HG02759 (cell line): ENCODE measurements at regions not wholly inside any gene's neighbourhood (a gene's known extent, or its start where the extent isn't known, plus 50 kb on each side); places are given as distances from the start of the nearest gene placed in this dataset.

Source experiments
- ATAC-seq: cut with Tn5 transposase; IDR thresholded peaks from one replicate; pipeline ENCODE4 v1.9.1; 2021; ENCODE audit warnings: mild to moderate bottlenecking, moderate library complexity; ENCODE audit not compliant: unreplicated experiment

DNA sequence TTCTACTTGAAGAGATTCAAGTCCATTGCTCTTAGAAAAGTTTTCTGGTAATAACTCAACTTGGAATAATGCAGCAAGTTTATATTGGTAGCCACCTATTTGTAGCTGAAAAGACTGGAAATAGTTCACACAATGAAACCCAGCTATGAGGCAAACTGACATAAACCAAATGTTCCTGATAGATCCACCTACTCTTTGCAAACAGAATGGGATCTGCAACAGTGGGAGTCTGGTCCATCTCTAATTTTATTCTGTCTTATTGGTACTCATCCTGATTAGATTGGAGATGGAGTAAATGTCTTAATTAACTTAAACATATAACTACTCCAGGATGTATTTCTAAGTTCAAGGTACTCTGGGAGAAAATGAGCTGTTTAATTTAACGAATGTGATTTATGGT is 438.0 kb downstream of the OLFM4 start:
- no peak for ATAC-seq

- no peak for ATAC-seq
Measured at GRCh38 chr13:53473397-53473796, 444.8 kb downstream of the OLFM4 start.

GRCh38 chr13:53474878-53475277 is 446.3 kb downstream of the OLFM4 start:
- ATAC-seq = no peak

DNA sequence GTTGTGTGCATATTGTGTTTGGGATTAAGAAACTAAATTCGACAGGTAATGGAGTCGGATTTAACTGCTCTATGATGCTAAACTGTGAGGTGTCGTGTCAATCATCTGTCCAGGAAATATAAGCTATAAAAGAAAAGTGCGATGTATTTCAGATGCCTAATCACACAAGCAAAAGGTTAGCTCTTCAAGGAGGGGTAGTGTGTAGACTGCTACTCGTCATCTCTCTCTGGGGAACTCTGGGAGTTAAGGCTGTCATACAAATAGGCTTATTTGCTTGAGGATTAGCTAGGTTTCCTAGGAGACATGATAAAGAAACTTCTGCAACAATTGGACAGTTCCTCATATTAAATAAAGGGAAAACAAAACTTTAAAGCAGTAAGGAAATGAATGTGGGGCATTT is 462.1 kb downstream of the OLFM4 start:
- no peak for ATAC-seq

- no peak for ATAC-seq
Measured at GRCh38 chr13:53494406-53494805, 465.8 kb downstream of the OLFM4 start.

DNA sequence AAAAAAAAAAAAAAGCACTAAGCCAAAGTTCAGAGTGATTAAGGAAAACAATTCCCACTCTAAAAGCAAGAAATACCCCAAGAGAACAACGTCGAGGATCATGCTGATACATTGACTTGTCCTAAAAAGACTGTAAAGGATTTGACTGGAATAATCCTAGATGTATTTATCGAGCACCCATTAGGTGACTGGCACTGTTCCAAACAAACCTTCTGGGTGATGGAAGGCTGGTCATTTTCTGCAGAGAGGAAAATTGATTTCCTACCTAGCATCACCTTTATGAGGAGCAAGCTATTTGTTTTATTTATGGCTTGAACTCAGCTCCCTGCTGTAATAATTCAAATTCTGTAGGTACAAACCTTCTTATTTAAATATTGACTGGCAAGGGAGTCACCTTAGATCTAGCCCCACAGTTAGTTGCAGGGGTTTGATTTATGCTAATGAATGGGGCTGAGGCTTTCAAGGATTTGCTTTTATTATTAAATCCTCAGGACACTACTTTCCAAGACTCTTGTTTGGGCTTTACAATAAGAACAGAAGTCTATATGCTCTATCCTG is 471.0 kb downstream of the OLFM4 start:
- no peak for ATAC-seq

- ATAC-seq = peak; percentile 78
Measured at GRCh38 chr13:53501387-53501786, 472.8 kb downstream of the OLFM4 start.

DNA sequence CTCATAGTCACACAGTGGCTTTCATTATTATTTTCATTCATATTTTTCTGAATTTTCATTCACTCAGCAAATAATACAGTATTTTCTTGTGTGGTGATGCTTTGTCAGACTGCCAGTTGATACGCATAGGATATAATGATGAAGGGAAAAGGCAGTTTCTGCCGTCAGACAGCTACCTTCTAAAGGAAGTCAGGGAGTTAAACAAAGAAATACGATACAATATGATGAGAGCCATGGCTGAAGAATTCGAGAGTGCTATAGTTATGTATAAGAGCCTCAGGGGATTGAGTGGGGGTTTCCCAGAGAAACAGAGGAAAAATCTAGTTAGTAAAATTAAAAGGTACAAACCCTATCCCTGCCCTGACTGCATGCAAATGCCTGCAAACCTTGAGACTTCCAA is 479.1 kb downstream of the OLFM4 start:
- ATAC-seq = no peak

DNA sequence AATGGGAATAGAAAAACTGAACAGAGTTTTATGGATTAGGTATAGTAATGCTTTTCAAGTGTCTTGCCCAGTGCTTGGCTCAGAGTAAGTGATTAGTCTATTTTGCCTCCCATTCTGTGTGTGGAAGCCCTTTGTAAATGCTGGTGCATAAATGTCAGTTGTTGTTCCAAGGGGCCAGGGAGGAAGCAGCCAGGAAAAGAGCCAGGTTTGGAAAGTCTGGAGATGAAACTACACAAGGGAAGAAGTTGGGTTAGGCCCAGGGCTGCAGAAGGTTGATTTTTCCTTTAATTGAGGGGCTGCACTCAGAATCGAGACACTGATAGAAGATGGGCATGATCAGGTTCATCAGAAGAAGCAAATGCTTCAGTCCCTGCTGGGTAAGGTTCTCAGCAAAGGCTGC is 484.0 kb downstream of the OLFM4 start:
- ATAC-seq = no peak

DNA sequence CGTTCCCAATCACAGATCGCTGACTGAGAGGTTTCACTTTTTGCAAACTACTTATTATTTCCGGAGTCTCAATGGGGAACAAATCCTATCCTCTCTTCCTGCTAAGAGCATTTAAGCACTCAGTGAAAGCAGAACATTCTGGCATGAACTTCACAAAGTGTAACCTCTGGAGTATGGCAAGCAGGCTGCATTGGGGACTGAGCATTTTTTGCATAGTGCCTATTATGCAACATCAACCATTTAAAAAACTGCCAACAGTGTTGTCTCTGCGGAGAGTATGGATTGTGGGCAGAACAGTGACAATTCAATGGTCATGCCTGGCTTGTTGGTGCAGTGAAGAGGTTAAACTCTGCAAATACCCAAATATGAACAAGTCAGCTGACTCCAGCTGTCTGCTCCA is 484.6 kb downstream of the OLFM4 start:
- ATAC-seq = no peak

DNA sequence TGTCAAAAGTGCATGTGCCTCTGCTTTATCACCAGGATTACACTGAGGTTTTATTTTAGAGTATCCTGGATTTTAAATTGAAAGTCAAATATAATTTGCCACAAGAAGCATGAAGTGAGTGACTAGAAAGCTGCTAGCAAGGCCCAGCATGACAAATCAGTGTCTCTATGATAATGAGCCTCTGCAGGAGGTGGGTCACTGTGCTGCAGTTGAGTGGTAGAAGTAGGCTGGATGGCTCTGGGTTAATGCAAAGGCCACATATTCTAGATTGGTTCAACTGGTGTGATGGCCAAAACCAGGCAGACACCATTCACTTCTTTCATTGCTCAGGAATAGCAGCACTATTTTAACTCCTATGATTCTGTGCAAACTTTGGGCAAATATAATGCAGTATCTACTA is 491.5 kb downstream of the OLFM4 start:
- no peak for ATAC-seq

DNA sequence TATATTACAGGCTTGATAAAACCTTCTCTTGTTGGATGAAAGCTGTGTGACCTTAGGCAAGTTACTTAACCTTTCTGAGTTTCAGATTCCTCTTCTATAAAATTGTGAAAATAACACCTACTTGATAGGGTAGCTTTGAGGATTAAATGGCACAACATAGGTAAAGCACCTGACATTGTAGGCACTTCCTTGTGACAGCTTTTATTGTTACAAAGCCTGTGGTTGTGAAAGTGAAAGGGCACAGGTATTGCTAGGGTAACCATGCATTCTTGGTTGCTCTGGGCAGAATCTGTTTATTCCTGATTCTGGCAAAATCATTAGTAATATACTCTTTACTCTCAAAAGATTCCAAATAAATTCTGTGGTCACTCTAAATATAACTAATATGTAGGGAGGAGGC is 493.4 kb downstream of the OLFM4 start:
- no peak for ATAC-seq

GRCh38 chr13:53537586-53537985 is 509.0 kb downstream of the OLFM4 start:
- ATAC-seq = no peak

- ATAC-seq = no peak
Measured at GRCh38 chr13:53545340-53545941, 516.8 kb downstream of the OLFM4 start.

GRCh38 chr13:53560556-53560955 is 531.9 kb downstream of the OLFM4 start:
- ATAC-seq = no peak

GRCh38 chr13:53562419-53562818 is 533.8 kb downstream of the OLFM4 start:
- ATAC-seq = no peak

GRCh38 chr13:53568491-53568890 is 539.9 kb downstream of the OLFM4 start:
- no peak for ATAC-seq

GRCh38 chr13:53569453-53569852 is 540.8 kb downstream of the OLFM4 start:
- no peak for ATAC-seq

DNA sequence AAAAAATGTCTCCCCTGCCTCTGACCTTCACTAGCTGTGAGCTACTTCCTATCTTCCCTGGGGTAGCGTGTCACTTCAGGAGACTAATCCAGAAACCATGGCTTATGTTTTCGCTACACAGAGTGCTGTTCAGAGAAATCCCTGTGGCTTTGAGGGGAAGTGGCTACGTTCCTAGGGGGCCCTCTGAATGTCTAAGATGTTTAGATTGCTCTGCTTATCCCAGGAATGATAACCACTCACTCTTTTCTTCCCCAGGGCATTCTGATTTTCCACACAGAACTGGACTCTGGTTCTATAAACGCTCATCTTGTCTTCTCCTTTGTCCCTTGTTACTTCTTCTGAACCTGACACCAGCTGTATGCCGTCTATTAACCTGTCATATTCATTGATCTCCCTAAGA is 572.5 kb downstream of the OLFM4 start:
- ATAC-seq = no peak

DNA sequence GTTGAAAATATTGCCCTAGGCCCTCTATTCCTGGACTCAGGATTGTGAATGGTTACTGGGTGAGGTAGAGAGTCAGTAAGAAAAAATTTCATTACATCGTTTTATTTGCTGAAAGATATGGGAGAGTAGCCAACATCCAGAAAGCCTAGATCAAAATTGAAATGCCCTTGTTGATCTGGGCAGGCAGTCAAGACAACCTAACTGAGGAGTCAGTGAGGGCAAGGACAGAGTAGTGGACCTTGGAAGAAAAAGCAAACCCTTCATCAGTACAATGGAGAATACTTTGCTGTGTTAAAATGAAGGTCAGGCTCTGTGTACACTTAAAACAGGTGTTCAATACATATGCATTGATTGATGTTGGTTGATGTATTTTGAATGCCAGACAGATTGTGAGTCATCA is 576.7 kb downstream of the OLFM4 start:
- no peak for ATAC-seq

- ATAC-seq = peak; percentile 54
Measured at GRCh38 chr13:53612200-53612599, 583.6 kb downstream of the OLFM4 start.

DNA sequence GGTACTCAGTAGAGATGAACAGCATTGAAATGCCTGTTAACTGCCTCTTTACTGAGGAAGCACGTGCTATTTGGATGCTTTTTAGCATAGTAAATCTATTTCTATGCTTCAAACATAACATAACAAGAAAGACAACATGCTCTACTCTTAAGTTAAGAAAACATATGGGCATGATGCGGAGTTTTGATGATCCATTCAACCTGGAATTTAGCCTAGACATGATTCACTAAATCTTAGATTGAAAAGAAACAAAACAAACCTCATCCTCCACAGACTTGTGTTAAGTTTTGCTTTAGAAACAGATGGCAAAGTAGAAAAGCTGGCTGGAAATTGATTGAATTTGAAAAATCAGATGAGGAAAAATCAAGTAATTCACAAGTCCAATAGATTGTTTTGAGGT is 593.8 kb downstream of the OLFM4 start:
- no peak for ATAC-seq

- ATAC-seq = no peak
Measured at GRCh38 chr13:53623146-53623545, 594.5 kb downstream of the OLFM4 start.
